Right lobe of liver (tissue), 6 donors: ENCODE measurements at regions not wholly inside any gene's neighbourhood (a gene's known extent, or its start where the extent isn't known, plus 50 kb on each side); places are given as distances from the start of the nearest gene placed in this dataset.

Source experiments
- ATAC-seq, 4 donors: fragments of 200-7000 bp; cut with Tn5 transposase; one replicate each; pipeline ENCODE4 v1.9.1; 2020; ENCODE audit warnings: mild to moderate bottlenecking in 4 of 4, moderate library complexity in 4 of 4
- DNase-seq, 3 donors: peaks; one replicate each; pipeline ENCODE4 v3.0.0-alpha.2; 2020
- H3K27ac ChIP-seq, 3 donors: fragments of 200-600 bp; one replicate each; pipeline ENCODE4 v1.8.0; 2022
- H3K27me3 ChIP-seq, 2 donors: fragments of 200-600 bp; one replicate each; pipeline ENCODE4 v1.8.0; 2022
- H3K36me3 ChIP-seq, 4 donors: fragments of 200-600 bp; sonication (generic) in 1 of 4; one replicate each; pipeline versions ENCODE4 v1.5.1 to v1.8.0; 2017 to 2022; ENCODE audit warnings: control low read depth in 1 of 4
- H3K4me1 ChIP-seq, 4 donors: fragments of 200-600 bp; sonication (generic) in 1 of 4; one replicate each; pipeline versions ENCODE4 v1.5.1 to v1.8.0; 2017 to 2022; ENCODE audit warnings: control low read depth in 1 of 4
- H3K4me3 ChIP-seq, 3 donors: fragments of 200-600 bp; one replicate each; pipeline ENCODE4 v1.8.0; 2022
- H3K9me3 ChIP-seq, 4 donors: fragments of 200-600 bp; sonication (generic) in 1 of 4; one replicate each; pipeline versions ENCODE4 v1.5.1 to v1.8.0; 2017 to 2022; ENCODE audit warnings: control low read depth in 1 of 4
- POLR2A ChIP-seq: fragments of 450-650 bp; IDR thresholded peaks from one replicate; pipeline ENCODE4 v1.6.1; 2017; ENCODE audit warnings: antibody characterized with exemption, mild to moderate bottlenecking
- WGBS: methylation state at CpG from one replicate; pipeline ENCODE4 v1.1.6; 2018; ENCODE audit warnings: low coverage, low lambda C conversion rate; ENCODE audit not compliant: insufficient coverage; ENCODE audit errors: missing lambda C conversion rate; 5-methylcytosine and 5-hydroxymethylcytosine counted together
- intact Hi-C, 2 donors: fragments of 100-400 bp; cut with DNase I; formaldehyde crosslinking; loops; one replicate each; pipeline versions ENCODE4 v1.11.2 to v1.14.1; 2022
- TF ChIP-seq, protein P1 (sequence below), 4 donors: fragments of 200-600 bp in 3 of 4; fragments of 450-650 bp in 1 of 4; IDR thresholded peaks; one replicate each; pipeline versions ENCODE4 v1.5.1 to v1.8.0; 2016 to 2022; ENCODE audit warnings: antibody characterized with exemption in 4 of 4, mild to moderate bottlenecking in 2 of 4
- donor health status: DM: no; HTN: yes; CAD: no.
- donor health status: DM: no; HTN: no; CAD: no.
- donor health status: DM: no; HTN: no; CAD: no.
- donor health status: DM: no; HTN: yes; CAD: no.
- donor health status: DM: no; HTN: yes; CAD: no.

DNA sequence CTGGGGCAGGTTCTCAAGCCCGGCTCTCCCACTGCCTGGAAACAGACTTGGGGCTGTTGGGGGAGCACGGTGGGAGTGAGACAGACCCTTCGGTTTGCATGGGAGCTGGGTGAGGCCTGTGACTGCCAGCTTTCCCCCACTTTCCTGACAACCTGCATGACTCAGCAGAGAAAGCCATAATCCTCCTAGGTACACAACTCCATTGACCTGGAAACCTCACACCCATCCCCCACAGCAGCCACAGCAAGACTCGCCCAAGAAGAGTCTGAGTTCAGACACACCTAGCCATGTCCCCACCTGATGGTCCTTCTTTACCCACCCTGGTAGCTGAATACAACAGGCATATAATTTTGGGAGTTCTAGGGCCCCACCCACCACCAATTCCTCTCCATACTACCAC, 57.6 kb upstream of the UBQLN2 start:
- H3K27me3 ChIP-seq = no peaks in the 10 kb centered on the region
- no peaks in the 10 kb centered on the region for H3K4me1 ChIP-seq
- TF ChIP-seq, protein P1, sequence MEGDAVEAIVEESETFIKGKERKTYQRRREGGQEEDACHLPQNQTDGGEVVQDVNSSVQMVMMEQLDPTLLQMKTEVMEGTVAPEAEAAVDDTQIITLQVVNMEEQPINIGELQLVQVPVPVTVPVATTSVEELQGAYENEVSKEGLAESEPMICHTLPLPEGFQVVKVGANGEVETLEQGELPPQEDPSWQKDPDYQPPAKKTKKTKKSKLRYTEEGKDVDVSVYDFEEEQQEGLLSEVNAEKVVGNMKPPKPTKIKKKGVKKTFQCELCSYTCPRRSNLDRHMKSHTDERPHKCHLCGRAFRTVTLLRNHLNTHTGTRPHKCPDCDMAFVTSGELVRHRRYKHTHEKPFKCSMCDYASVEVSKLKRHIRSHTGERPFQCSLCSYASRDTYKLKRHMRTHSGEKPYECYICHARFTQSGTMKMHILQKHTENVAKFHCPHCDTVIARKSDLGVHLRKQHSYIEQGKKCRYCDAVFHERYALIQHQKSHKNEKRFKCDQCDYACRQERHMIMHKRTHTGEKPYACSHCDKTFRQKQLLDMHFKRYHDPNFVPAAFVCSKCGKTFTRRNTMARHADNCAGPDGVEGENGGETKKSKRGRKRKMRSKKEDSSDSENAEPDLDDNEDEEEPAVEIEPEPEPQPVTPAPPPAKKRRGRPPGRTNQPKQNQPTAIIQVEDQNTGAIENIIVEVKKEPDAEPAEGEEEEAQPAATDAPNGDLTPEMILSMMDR (IDR thresholded peaks at IDR 0.05) = no peak
- TF ChIP-seq POLR2A = no peak
- H3K36me3 ChIP-seq = no peaks in the 10 kb centered on the region
- no peak overlapping the region for H3K4me3 ChIP-seq
- no peaks in the 10 kb centered on the region for H3K9me3 ChIP-seq
- whole genome bisulfite sequencing = no CpG with 5 or more reads among the region's 4 CpGs
- ATAC-seq (no peak), DNase-seq (peak in 1 of 3 donors; percentile 29)
- intact Hi-C loops = no loop called here
- H3K27ac ChIP-seq = no peak overlapping the region
